MM.1S (cell line): ENCODE measurements at regions not wholly inside any gene's neighbourhood (a gene's known extent, or its start where the extent isn't known, plus 50 kb on each side); places are given as distances from the start of the nearest gene placed in this dataset.

ENCODE experiments used
- CTCF ChIP-seq: fragments of 300-600 bp; sonication (generic); IDR thresholded peaks from 2 replicates; pipeline ENCODE4 v1.5.1; 2016; ENCODE audit warnings: antibody characterized with exemption, low read length, mixed read lengths
- EZH2 ChIP-seq: fragments of 300-600 bp; sonication (generic); optimal IDR thresholded peaks from 2 replicates; pipeline ENCODE3; 2017; ENCODE audit warnings: low read depth, mild to moderate bottlenecking, antibody characterized with exemption, low read length, mixed read lengths

- TF ChIP-seq EZH2 (no peak), CTCF (no peak)
Measured at GRCh38 chr1:59151860-59152259, 145.0 kb upstream of the FGGY start.
